Activated CD4-positive, alpha-beta T cell treated with anti-CD3 and anti-CD28 coated beads, Interleukin-2, amount 50 U/mL, for 16 hours (primary cell): ENCODE measurements at regions not wholly inside any gene's neighbourhood (a gene's known extent, or its start where the extent isn't known, plus 50 kb on each side); places are given as distances from the start of the nearest gene placed in this dataset.
"Not testable (repeated sequence)": the region's sequence is repeated elsewhere in the genome, so short reads cannot be mapped to it uniquely, and the experiment has no call there.

Experiments
- DNase-seq: peaks from one replicate; pipeline ENCODE4 v3.0.0-alpha.2; 2020

GRCh38 chr15:22241451-22241850 lies 161.1 kb downstream of the OR4M2 start:
- DNase-seq, result no peak

- DNase-seq, result not testable (repeated sequence)
These were observed 162.0 kb downstream of the OR4M2 start for GRCh38 chr15:22242311-22242710.

- DNase-seq, result no peak
These were observed 163.3 kb downstream of the OR4M2 start for GRCh38 chr15:22243440-22244130.

GRCh38 chr15:22249511-22249910 lies 169.2 kb downstream of the OR4M2 start:
- DNase-seq, result not testable (repeated sequence)

- not testable (repeated sequence) for DNase-seq
These were observed 170.4 kb downstream of the OR4M2 start for GRCh38 chr15:22250501-22251290.

- DNase-seq, result no peak
These were observed 171.1 kb downstream of the OR4M2 start for GRCh38 chr15:22251422-22251821.

- DNase-seq, result not testable (repeated sequence)
These were observed 171.7 kb downstream of the OR4M2 start for GRCh38 chr15:22252047-22252446.

GRCh38 chr15:22252521-22252920 lies 172.2 kb downstream of the OR4M2 start:
- DNase-seq, result not testable (repeated sequence)

GRCh38 chr15:22253002-22253675 lies 172.8 kb downstream of the OR4M2 start:
- DNase-seq, result not testable (repeated sequence)

- DNase-seq, result peak; percentile 56
These were observed 173.5 kb downstream of the OR4M2 start for GRCh38 chr15:22253676-22254408.

GRCh38 chr15:22254409-22255045 lies 174.2 kb downstream of the OR4M2 start:
- not testable (repeated sequence) for DNase-seq

GRCh38 chr15:22255606-22256005 lies 175.3 kb downstream of the OR4M2 start:
- DNase-seq, result not testable (repeated sequence)

GRCh38 chr15:22256389-22257046 lies 176.2 kb downstream of the OR4M2 start:
- not testable (repeated sequence) for DNase-seq

- no peak for DNase-seq
These were observed 177.0 kb downstream of the OR4M2 start for GRCh38 chr15:22257047-22258008.

GRCh38 chr15:22258009-22258397 lies 177.7 kb downstream of the OR4M2 start:
- no peak for DNase-seq

- no peak for DNase-seq
These were observed 178.2 kb downstream of the OR4M2 start for GRCh38 chr15:22258398-22259150.

- not testable (repeated sequence) for DNase-seq
These were observed 178.9 kb downstream of the OR4M2 start for GRCh38 chr15:22259151-22259750.

GRCh38 chr15:22259881-22260421 lies 179.6 kb downstream of the OR4M2 start:
- no peak for DNase-seq

GRCh38 chr15:22262613-22263020 lies 182.3 kb downstream of the OR4M2 start:
- peak; percentile 55 for DNase-seq
